ENCODE measurements at regions not wholly inside any gene's neighbourhood (a gene's known extent, or its start where the extent isn't known, plus 50 kb on each side); places are given as distances from the start of the nearest gene placed in this dataset.

GRCh38 chr2:234673961-234674759 is 177.3 kb upstream of the ARL4C start:
- DNase-seq = no peak

DNA sequence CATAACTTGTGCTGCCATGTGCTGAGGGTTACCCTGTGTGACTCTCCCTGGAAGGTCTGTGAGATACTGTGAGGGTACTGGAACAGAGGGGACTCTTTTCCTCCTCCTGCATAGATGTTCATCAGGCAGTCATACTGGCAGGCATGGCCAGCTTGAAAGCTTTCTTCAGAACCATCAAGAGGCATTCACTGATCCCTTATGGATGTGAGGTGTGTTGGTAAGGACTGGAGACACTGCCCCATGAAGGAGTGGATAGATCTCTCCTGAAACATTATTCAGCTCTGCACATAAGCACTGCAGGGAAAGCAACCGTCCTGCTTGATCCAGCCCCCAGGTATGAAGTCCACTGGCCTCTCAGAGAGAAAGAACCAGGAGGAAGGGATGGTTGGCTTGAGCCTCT is 176.6 kb upstream of the ARL4C start:
- no peak for DNase-seq

DNA sequence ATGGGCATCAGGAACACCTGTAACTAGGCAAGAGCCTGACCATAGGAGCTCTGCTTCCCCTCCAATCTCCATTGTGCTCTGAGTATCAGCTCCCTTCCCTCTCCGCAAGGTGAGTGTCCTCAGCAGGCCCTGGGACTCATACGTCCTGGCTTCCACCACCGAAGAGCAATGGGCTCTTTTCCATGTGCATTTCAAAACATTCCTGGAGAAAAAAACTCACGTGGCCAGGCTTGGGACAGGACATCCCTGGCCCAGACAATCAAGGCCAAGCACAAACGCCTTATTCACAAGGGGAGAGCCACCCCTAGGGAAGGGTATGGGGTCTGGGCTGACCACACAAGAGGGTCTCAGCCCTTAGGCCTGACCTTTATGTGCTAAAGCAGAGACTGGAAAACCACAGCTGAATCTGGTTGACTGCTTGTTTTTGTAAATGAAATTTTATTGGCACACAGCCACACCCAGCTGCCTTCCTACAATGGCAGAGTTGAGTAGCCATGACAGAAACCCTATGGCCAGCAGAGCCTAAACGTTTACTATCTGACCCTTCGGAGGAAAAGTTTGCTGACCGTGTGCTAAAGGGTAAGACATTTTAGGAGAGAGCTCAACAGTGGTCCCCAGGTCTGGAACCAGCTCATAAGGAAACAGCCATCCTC is 175.7 kb upstream of the ARL4C start:
- no peak for DNase-seq

GRCh38 chr2:234671716-234672115 is 174.8 kb upstream of the ARL4C start:
- DNase-seq = no peak

DNA sequence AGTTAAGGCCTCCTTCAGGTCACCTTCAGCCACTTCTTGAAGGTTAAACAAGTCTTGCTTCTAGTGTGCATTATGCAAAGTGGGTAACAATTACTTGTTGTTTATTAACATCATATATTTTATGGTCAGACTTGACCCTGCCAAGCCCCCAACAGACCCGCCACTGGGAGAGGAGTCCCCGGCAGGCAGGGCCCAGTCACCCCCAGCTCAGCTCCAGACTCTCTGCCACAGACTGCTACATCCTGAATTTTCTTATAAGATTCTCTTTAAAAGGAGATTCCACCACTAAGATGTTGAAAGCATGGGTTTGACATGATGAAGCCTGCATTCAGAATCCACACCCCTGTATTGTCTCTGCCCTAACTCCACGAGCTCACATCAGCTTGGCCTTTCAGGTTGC is 174.3 kb upstream of the ARL4C start:
- no peak for DNase-seq

GRCh38 chr2:234670806-234671205 is 173.9 kb upstream of the ARL4C start:
- no peak for DNase-seq

DNA sequence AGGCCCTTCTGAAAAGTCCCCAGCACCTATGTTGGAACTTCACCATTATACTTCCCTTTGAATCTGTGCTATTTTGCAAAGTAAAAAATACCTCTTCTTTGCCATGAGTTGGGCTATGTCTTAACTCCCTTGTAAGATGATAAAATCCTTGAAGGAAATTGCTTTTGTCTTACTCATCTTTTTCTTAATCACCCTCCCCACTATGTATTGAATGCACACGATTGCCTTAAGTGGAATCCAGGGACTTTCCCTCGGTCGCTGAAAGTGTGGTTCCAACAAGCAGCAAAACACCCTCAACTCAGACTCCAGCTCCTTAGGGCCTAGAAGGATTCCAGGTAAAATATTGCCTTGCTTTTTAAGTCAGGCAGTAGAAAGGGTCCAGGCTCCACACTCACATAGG is 173.2 kb upstream of the ARL4C start:
- DNase-seq = no peak

GRCh38 chr2:234669621-234670020 is 172.7 kb upstream of the ARL4C start:
- DNase-seq = no peak

GRCh38 chr2:234669001-234669400 is 172.1 kb upstream of the ARL4C start:
- DNase-seq = no peak

GRCh38 chr2:234666911-234667310 is 170.0 kb upstream of the ARL4C start:
- DNase-seq = no peak

DNA sequence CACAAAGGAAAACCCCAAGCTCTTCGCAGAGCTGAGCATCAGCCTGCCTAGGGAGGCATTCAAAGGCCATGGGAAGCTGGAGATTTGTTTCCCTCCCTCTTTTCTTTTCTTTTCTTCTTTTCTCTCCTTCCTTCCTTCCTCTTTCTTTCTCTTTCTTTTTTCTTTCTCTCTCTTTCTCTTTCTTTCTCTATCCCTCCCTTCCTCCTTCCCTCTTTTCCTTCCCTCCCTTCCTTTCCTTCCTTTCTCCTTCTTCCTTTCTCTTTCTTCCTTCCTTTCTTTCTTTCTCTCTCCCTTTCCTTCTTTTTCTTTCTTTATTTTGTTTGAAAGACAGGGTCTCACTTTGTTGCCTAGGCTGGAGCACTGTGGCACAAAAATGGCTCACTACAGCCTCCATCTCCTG is 168.4 kb upstream of the ARL4C start:
- no peak for DNase-seq

- no peak for DNase-seq
Measured at GRCh38 chr2:234661849-234662248, 165.0 kb upstream of the ARL4C start.

GRCh38 chr2:234661175-234661574 is 164.3 kb upstream of the ARL4C start:
- DNase-seq = peak; percentile 81

- DNase-seq = no peak
Measured at GRCh38 chr2:234655706-234656105, 158.8 kb upstream of the ARL4C start.

DNA sequence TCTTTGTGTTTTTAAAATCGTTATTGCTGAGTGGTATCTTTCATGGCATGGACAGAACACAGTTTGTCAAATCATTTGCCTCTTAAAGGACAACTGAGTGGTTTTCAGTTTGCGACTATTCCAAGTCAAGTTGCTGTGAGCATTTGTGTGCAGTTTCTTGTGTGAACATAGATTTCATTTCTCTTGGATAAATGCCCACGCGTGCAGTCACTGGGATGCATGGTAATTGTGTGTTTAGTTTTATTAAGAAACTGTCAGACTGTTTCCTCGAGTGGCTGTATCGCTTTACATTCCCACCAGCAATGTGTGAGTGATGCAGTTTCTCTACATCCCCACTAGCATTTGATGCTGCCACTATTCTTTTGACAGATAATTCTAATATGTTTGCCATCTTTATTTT is 154.0 kb upstream of the ARL4C start:
- no peak for DNase-seq

- no peak for DNase-seq
Measured at GRCh38 chr2:234649951-234650350, 153.1 kb upstream of the ARL4C start.

- no peak for DNase-seq
Measured at GRCh38 chr2:234643407-234643806, 146.5 kb upstream of the ARL4C start.

DNA sequence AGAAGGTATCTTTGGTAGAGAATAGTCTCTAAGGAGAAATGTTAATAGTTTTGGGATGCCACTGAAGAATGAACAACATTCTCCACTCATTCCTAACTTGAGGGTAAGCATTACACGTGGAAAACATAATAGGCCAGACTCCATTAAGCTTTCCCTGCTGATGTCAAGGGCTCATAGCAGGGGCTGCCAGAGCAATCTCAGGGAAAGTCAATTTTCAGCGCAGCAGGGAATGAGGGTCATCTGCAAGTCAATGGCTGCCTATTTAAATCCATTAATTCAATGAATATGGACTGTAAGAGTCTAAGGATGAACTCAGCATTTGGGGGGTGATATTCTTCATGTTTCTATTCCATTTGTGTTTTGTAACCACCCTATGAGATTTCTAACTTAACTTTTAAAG is 144.2 kb upstream of the ARL4C start:
- DNase-seq = no peak

DNA sequence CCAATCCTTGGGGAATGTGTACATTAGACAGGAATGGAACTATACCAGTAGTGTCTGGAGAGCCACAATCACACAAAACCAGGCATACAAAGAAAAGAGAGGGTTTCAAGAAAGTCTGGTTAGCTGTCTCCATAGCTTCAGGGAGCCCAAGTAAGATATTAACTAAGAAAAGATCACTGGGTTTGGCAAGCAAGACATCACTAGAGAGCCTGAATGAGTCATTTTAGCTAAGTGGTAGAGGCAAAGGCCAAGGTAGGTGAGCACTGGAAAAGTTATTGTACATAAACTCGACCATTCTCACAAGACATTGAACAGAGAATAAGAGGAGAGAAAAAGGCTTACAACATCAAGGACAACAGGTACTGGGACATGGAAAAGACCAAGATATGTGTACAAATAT is 143.8 kb upstream of the ARL4C start:
- no peak for DNase-seq

DNA sequence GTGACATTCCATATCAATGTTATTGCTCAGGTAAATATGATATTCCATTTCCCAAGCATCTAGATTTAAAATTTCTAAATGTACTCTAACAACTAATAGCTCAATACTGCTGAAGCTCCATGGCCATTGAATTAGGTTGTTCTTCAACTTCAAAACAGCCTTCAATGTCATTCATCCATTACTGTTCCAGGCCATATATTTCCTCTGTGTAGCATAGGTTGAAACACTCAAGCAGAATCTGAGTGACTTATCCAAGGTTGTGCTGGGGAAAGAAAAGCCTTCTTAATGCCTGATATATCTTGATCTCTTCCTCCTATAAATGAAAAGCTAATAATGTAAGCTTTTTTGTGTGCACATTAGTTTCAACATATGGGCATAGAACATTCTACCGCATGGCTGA is 142.1 kb upstream of the ARL4C start:
- no peak for DNase-seq

DNA sequence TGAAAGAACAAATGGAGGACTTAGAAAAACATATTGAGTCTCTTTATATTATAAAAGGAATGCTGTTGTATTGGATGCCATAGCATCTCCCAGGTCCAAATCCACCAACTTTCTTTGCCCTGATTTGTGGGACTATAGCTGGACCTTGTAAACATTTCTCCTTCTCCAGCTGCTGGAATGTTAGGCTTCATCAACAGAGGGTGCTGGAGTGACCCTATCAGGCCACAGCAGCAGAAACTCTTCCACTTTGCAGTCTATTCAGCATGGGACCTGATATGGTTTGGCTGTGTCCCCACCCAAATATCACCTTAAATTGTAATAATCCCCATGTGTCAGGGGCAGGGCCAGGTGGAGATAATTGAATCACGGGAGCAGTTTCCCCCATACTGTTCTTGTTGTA is 138.4 kb upstream of the ARL4C start:
- DNase-seq = no peak

DNA sequence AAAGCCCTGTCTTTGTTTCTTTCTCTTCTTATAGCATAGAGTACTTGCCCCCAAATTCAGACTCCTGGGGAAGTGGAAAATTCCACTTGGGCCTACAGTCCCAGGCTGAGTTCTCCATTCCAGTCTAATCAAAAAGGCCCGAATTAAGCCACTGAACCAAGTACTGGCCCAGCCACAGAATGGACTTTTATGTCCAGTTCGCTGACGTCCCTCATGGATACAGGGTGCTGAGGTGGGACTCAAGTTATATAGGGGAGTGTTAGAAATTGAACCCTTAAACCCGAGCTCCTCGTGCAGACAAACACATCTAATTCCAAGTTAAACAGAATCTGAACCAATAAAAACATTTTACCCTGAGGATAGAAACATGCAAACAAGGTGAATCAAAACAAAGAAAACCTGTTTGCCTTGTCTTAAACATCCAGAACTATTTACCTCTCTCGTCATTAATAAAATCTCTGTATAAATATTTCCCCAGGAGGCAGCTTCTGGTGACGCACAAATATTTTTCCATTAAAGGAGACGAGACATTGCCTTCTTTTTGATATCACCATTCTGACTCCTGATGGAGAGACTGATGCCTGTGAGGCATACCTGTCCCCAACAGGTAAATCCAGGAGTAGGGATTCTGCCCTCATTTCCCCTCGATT is 136.8 kb upstream of the ARL4C start:
- DNase-seq = no peak

GRCh38 chr2:234632527-234633391 is 135.9 kb upstream of the ARL4C start:
- DNase-seq = no peak

Data from NCI-H524 treated with DMSO at 0.1 percent for 48 hours (cell line).